Astrocyte (in vitro differentiated cells and primary cell): ENCODE measurements at regions not wholly inside any gene's neighbourhood (a gene's known extent, or its start where the extent isn't known, plus 50 kb on each side); places are given as distances from the start of the nearest gene placed in this dataset.

Source experiments
- DNase-seq: peaks from one replicate; pipeline ENCODE4 v3.0.0-alpha.2; 2010; ENCODE audit warnings: low read depth
- FAIRE-seq: peaks from 2 replicates; lab custom pipeline; 2011; peaks lifted over from hg19 to GRCh38; lab: Jason Lieb, UNC
- H2AFZ ChIP-seq: 2 replicates; pipeline ENCODE4 v1.6.0; 2012; ENCODE audit warnings: low read depth, low read length, inconsistent platforms
- H3K27ac ChIP-seq: 2 replicates; pipeline ENCODE4 v1.5.1; 2011; ENCODE audit warnings: low read depth, low read length, inconsistent platforms
- H3K27me3 ChIP-seq: 2 replicates; pipeline ENCODE4 v1.6.0; 2011; ENCODE audit warnings: low read length, inconsistent platforms; ENCODE audit not compliant: insufficient read depth
- H3K36me3 ChIP-seq: 2 replicates; pipeline ENCODE4 v1.5.1; 2011; ENCODE audit warnings: low read length, inconsistent platforms; ENCODE audit not compliant: insufficient read depth
- H3K4me1 ChIP-seq: 2 replicates; pipeline ENCODE4 v1.5.1; 2011; ENCODE audit warnings: low read length, inconsistent platforms; ENCODE audit not compliant: insufficient read depth
- H3K4me2 ChIP-seq: 2 replicates; pipeline ENCODE4 v1.6.0; 2012; ENCODE audit warnings: low read length, inconsistent platforms
- H3K4me3 ChIP-seq: 2 replicates; pipeline ENCODE4 v1.5.1; 2011; ENCODE audit warnings: low read depth, mild to moderate bottlenecking, low read length, inconsistent platforms; ENCODE audit not compliant: insufficient read depth
- H3K79me2 ChIP-seq: 2 replicates; pipeline ENCODE4 v1.6.0; 2012; ENCODE audit warnings: mild to moderate bottlenecking, low read length, inconsistent platforms; ENCODE audit not compliant: insufficient read depth
- H3K9ac ChIP-seq: 2 replicates; pipeline ENCODE4 v1.6.0; 2012; ENCODE audit warnings: mild to moderate bottlenecking, low read length, inconsistent platforms
- H3K9me3 ChIP-seq: 2 replicates; pipeline ENCODE4 v1.5.1; 2012; ENCODE audit warnings: low read depth, mild to moderate bottlenecking, low read length, inconsistent platforms; ENCODE audit not compliant: insufficient read depth
- H4K20me1 ChIP-seq: 2 replicates; pipeline ENCODE4 v1.6.0; 2012; ENCODE audit warnings: low read length, inconsistent platforms; ENCODE audit not compliant: insufficient read depth
- H3K27ac Mint-ChIP-seq: one replicate; pipeline ENCODE4 v1.8.0; 2021; ENCODE audit warnings: mild to moderate bottlenecking, mixed read lengths; ENCODE audit not compliant: unreplicated experiment
- H3K27me3 Mint-ChIP-seq: one replicate; pipeline ENCODE4 v1.8.0; 2021; ENCODE audit warnings: low read depth, mixed read lengths; ENCODE audit not compliant: unreplicated experiment
- H3K36me3 Mint-ChIP-seq: one replicate; pipeline ENCODE4 v1.8.0; 2021; ENCODE audit warnings: low read depth, mixed read lengths; ENCODE audit not compliant: unreplicated experiment
- H3K4me1 Mint-ChIP-seq: one replicate; pipeline ENCODE4 v1.8.0; 2021; ENCODE audit warnings: low read depth, mixed read lengths; ENCODE audit not compliant: unreplicated experiment
- H3K4me3 Mint-ChIP-seq: one replicate; pipeline ENCODE4 v1.8.0; 2021; ENCODE audit warnings: mild to moderate bottlenecking, moderate library complexity, mixed read lengths; ENCODE audit not compliant: unreplicated experiment
- H3K9me3 Mint-ChIP-seq: one replicate; pipeline ENCODE4 v1.8.0; 2021; ENCODE audit warnings: mild to moderate bottlenecking, mixed read lengths; ENCODE audit not compliant: unreplicated experiment
- CTCF ChIP-seq: IDR thresholded peaks from 2 replicates; pipeline ENCODE4 v1.5.1; 2011; ENCODE audit warnings: low read depth, mild to moderate bottlenecking, inconsistent platforms, low read length, moderate library complexity; ENCODE audit not compliant: insufficient read depth
- EZH2 ChIP-seq: IDR thresholded peaks from 2 replicates; pipeline ENCODE4 v1.6.1; 2012; ENCODE audit warnings: mild to moderate bottlenecking, low read length, inconsistent platforms; ENCODE audit not compliant: insufficient read depth

- Mint-ChIP-seq H3K36me3 (no peaks in the 10 kb centered on the region), H3K4me1 (no peaks in the 10 kb centered on the region), H3K4me3 (no peak overlapping the region), H3K9me3 (no peaks in the 10 kb centered on the region), H3K27me3 (no peaks in the 10 kb centered on the region), H3K27ac (no peak overlapping the region)
- FAIRE-seq (no peak), DNase-seq (no peak)
- Histone ChIP-seq H3K79me2 (no peaks in the 10 kb centered on the region), H4K20me1 (no peaks in the 10 kb centered on the region), H2AFZ (no peak overlapping the region), H3K4me2 (no peak overlapping the region), H3K9me3 (no peaks in the 10 kb centered on the region), H3K4me1 (peaks cover 9% of the 10 kb centered on the region), H3K27ac (no peak overlapping the region), H3K4me3 (no peak overlapping the region), H3K36me3 (no peaks in the 10 kb centered on the region), H3K27me3 (no peaks in the 10 kb centered on the region), H3K9ac (no peak overlapping the region)
- TF ChIP-seq CTCF (no peak), EZH2 (no peak)
These were observed 481.1 kb downstream of the SEMA3D start for GRCh38 chr7:84705706-84706105.

GRCh38 chr7:84705079-84705478, 481.8 kb downstream of the SEMA3D start:
- no peaks in the 10 kb centered on the region for H3K79me2 ChIP-seq

More at GRCh38 chr7:84705079-84705478, 481.8 kb downstream of the SEMA3D start:
- Mint-ChIP-seq H3K27ac (no peak overlapping the region), H3K4me3 (no peak overlapping the region), H3K27me3 (no peaks in the 10 kb centered on the region), H3K4me1 (no peaks in the 10 kb centered on the region), H3K36me3 (no peaks in the 10 kb centered on the region), H3K9me3 (no peaks in the 10 kb centered on the region)
- Histone ChIP-seq H3K4me1 (peaks cover 11% of the 10 kb centered on the region), H2AFZ (no peak overlapping the region), H3K4me3 (no peak overlapping the region), H4K20me1 (no peaks in the 10 kb centered on the region), H3K9me3 (no peaks in the 10 kb centered on the region), H3K27me3 (no peaks in the 10 kb centered on the region), H3K27ac (no peak overlapping the region), H3K4me2 (no peak overlapping the region), H3K9ac (no peak overlapping the region), H3K36me3 (no peaks in the 10 kb centered on the region)
- FAIRE-seq = no peak
- TF ChIP-seq EZH2 (no peak), CTCF (no peak)
- DNase-seq = no peak
